ENCODE measurements at regions not wholly inside any gene's neighbourhood (a gene's known extent, or its start where the extent isn't known, plus 50 kb on each side); places are given as distances from the start of the nearest gene placed in this dataset.

GRCh38 chr9:38312406-38312805, 80.1 kb upstream of the ALDH1B1 start:
- DNase-seq: no peak

- no peak for DNase-seq
Observed at GRCh38 chr9:38311382-38312270, 80.9 kb upstream of the ALDH1B1 start.

GRCh38 chr9:38309324-38310195, 82.9 kb upstream of the ALDH1B1 start:
- DNase-seq: no peak

- DNase-seq: no peak
Observed at GRCh38 chr9:38308136-38308535, 84.4 kb upstream of the ALDH1B1 start.

- no peak for DNase-seq
Observed at GRCh38 chr9:38306899-38307298, 85.6 kb upstream of the ALDH1B1 start.

- no peak for DNase-seq
Observed at GRCh38 chr9:38305582-38305981, 86.9 kb upstream of the ALDH1B1 start.

GRCh38 chr9:38301376-38302106, 91.0 kb upstream of the ALDH1B1 start:
- no peak for DNase-seq

- DNase-seq: no peak
Observed at GRCh38 chr9:38299856-38300255, 92.6 kb upstream of the ALDH1B1 start.

- DNase-seq: no peak
Observed at GRCh38 chr9:38298904-38299303, 93.6 kb upstream of the ALDH1B1 start.

- DNase-seq: no peak
Observed at GRCh38 chr9:38298503-38298902, 94.0 kb upstream of the ALDH1B1 start.

- no peak for DNase-seq
Observed at GRCh38 chr9:38296807-38297206, 95.7 kb upstream of the ALDH1B1 start.

GRCh38 chr9:38295764-38296163, 96.7 kb upstream of the ALDH1B1 start:
- no peak for DNase-seq

GRCh38 chr9:38294220-38294960, 98.1 kb upstream of the ALDH1B1 start:
- no peak for DNase-seq

- no peak for DNase-seq
Observed at GRCh38 chr9:38293022-38293421, 99.5 kb upstream of the ALDH1B1 start.

- no peak for DNase-seq
Observed at GRCh38 chr9:38292480-38292879, 100.0 kb upstream of the ALDH1B1 start.

GRCh38 chr9:38289866-38290245, 102.6 kb upstream of the ALDH1B1 start:
- no peak for DNase-seq

- no peak for DNase-seq
Observed at GRCh38 chr9:38289236-38289865, 103.2 kb upstream of the ALDH1B1 start.

- no peak for DNase-seq
Observed at GRCh38 chr9:38288502-38288901, 104.0 kb upstream of the ALDH1B1 start.

- no peak for DNase-seq
Observed at GRCh38 chr9:38287420-38287985, 105.0 kb upstream of the ALDH1B1 start.

- no peak for DNase-seq
Observed at GRCh38 chr9:38286766-38287165, 105.7 kb upstream of the ALDH1B1 start.

- DNase-seq: no peak
Observed at GRCh38 chr9:38286357-38286756, 106.1 kb upstream of the ALDH1B1 start.

GRCh38 chr9:38285236-38285635, 107.3 kb upstream of the ALDH1B1 start:
- DNase-seq: no peak
